ENCODE measurements at regions not wholly inside any gene's neighbourhood (a gene's known extent, or its start where the extent isn't known, plus 50 kb on each side); places are given as distances from the start of the nearest gene placed in this dataset.

GRCh38 chrX:148363471-148364235 lies 136.8 kb upstream of the AFF2 start:
- no peak for DNase-seq (ENCODE audit: low spot score)

- DNase-seq (ENCODE audit: low spot score): no peak
These were observed 135.2 kb upstream of the AFF2 start for GRCh38 chrX:148365233-148365632.

GRCh38 chrX:148371291-148371690 lies 129.1 kb upstream of the AFF2 start:
- DNase-seq (ENCODE audit: low spot score): no peak

GRCh38 chrX:148372925-148373324 lies 127.5 kb upstream of the AFF2 start:
- DNase-seq (ENCODE audit: low spot score): no peak

- no peak for DNase-seq (ENCODE audit: low spot score)
These were observed 124.1 kb upstream of the AFF2 start for GRCh38 chrX:148376342-148376741.

- DNase-seq (ENCODE audit: low spot score): no peak
These were observed 120.3 kb upstream of the AFF2 start for GRCh38 chrX:148380107-148380506.

- peak; percentile 28 for DNase-seq (ENCODE audit: low spot score)
These were observed 119.5 kb upstream of the AFF2 start for GRCh38 chrX:148380650-148381561.

- DNase-seq (ENCODE audit: low spot score): no peak
These were observed 118.8 kb upstream of the AFF2 start for GRCh38 chrX:148381603-148382002.

GRCh38 chrX:148382983-148383382 lies 117.4 kb upstream of the AFF2 start:
- no peak for DNase-seq (ENCODE audit: low spot score)

GRCh38 chrX:148385471-148385870 lies 114.9 kb upstream of the AFF2 start:
- DNase-seq (ENCODE audit: low spot score): no peak

GRCh38 chrX:148389629-148390028 lies 110.8 kb upstream of the AFF2 start:
- no peak for DNase-seq (ENCODE audit: low spot score)

- no peak for DNase-seq (ENCODE audit: low spot score)
These were observed 88.4 kb upstream of the AFF2 start for GRCh38 chrX:148412006-148412405.

GRCh38 chrX:148416142-148416541 lies 84.3 kb upstream of the AFF2 start:
- peak; percentile 21 for DNase-seq (ENCODE audit: low spot score)

GRCh38 chrX:148416931-148417330 lies 83.5 kb upstream of the AFF2 start:
- DNase-seq (ENCODE audit: low spot score): no peak

- DNase-seq (ENCODE audit: low spot score): no peak
These were observed 82.5 kb upstream of the AFF2 start for GRCh38 chrX:148417934-148418333.

GRCh38 chrX:148422526-148422925 lies 77.9 kb upstream of the AFF2 start:
- DNase-seq (ENCODE audit: low spot score): no peak

GRCh38 chrX:148424570-148424969 lies 75.8 kb upstream of the AFF2 start:
- DNase-seq (ENCODE audit: low spot score): no peak

GRCh38 chrX:148426467-148426866 lies 74.0 kb upstream of the AFF2 start:
- no peak for DNase-seq (ENCODE audit: low spot score)

- DNase-seq (ENCODE audit: low spot score): no peak
These were observed 59.0 kb upstream of the AFF2 start for GRCh38 chrX:148441387-148441786.

GRCh38 chrX:148443216-148443615 lies 57.2 kb upstream of the AFF2 start:
- no peak for DNase-seq (ENCODE audit: low spot score)

GRCh38 chrX:148448686-148449085 lies 51.7 kb upstream of the AFF2 start:
- DNase-seq (ENCODE audit: low spot score): no peak
